Adrenal gland (tissue), 5 donors: ENCODE measurements at regions not wholly inside any gene's neighbourhood (a gene's known extent, or its start where the extent isn't known, plus 50 kb on each side); places are given as distances from the start of the nearest gene placed in this dataset.

Source experiments
- POLR2A ChIP-seq, 2 donors: fragments of 450-650 bp; IDR thresholded peaks; one replicate each; pipeline ENCODE4 v1.6.1; 2017; ENCODE audit warnings: antibody characterized with exemption in 2 of 2, mild to moderate bottlenecking in 2 of 2, moderate library complexity in 1 of 2
- TF ChIP-seq, protein P1 (sequence below), 6 experiments: fragments of 450-650 bp in 4 of 6; fragments of 200-600 bp in 2 of 6; sonication (generic) in 1 of 6; IDR thresholded peaks; 1 replicate in 5 of 6; 2 replicates in 1 of 6; pipeline versions ENCODE4 v1.5.1 to v1.8.0; 2016 to 2021; ENCODE audit warnings: antibody characterized with exemption in 6 of 6, mild to moderate bottlenecking in 2 of 6, moderate library complexity in 1 of 6
- donor health status: DM: no; HTN: no; CAD: no.

DNA sequence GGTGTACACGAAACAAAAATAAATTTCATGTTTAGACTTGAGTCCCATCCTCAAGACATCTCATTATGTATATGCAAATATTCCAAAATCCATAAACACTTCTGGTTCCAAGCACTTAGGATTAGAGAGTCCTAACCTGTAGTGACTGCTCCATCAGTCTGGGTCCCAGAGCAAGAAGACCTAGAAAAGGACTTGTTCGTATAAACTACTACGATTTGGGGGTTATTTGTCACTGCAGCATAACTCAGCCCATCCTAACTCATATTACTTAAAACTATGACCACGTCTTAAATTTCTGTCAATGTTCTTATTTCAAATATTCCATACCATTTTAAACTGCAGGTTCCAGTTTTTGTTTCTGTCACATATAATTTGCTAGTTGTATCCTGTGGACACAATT lies 463.0 kb downstream of the AGTPBP1 start:
- TF ChIP-seq, protein P1, sequence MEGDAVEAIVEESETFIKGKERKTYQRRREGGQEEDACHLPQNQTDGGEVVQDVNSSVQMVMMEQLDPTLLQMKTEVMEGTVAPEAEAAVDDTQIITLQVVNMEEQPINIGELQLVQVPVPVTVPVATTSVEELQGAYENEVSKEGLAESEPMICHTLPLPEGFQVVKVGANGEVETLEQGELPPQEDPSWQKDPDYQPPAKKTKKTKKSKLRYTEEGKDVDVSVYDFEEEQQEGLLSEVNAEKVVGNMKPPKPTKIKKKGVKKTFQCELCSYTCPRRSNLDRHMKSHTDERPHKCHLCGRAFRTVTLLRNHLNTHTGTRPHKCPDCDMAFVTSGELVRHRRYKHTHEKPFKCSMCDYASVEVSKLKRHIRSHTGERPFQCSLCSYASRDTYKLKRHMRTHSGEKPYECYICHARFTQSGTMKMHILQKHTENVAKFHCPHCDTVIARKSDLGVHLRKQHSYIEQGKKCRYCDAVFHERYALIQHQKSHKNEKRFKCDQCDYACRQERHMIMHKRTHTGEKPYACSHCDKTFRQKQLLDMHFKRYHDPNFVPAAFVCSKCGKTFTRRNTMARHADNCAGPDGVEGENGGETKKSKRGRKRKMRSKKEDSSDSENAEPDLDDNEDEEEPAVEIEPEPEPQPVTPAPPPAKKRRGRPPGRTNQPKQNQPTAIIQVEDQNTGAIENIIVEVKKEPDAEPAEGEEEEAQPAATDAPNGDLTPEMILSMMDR (IDR thresholded peaks at IDR 0.05): no peak
- no peak for TF ChIP-seq POLR2A (IDR thresholded peaks at IDR 0.05)
